Panc1 (cell line): ENCODE measurements at regions not wholly inside any gene's neighbourhood (a gene's known extent, or its start where the extent isn't known, plus 50 kb on each side); places are given as distances from the start of the nearest gene placed in this dataset.

ENCODE experiments used
- POLR2AphosphoS5 ChIP-seq: IDR thresholded peaks from 2 replicates; pipeline ENCODE4 v1.6.1; 2012; ENCODE audit warnings: mild to moderate bottlenecking, low read depth, low read length, moderate library complexity
- SIN3A ChIP-seq: IDR thresholded peaks from 2 replicates; pipeline ENCODE4 v1.6.1; 2012; ENCODE audit warnings: low read depth, mild to moderate bottlenecking, low read length, moderate library complexity, borderline replicate concordance; ENCODE audit not compliant: insufficient read depth
- TF ChIP-seq, protein P1 (sequence below): fragments of 450-650 bp; IDR thresholded peaks from 2 replicates; pipeline ENCODE4 v1.5.1; 2017; ENCODE audit warnings: mild to moderate bottlenecking
- TF ChIP-seq, protein P2 (sequence below), 2 experiments: IDR thresholded peaks; 2 replicates each; pipeline ENCODE4 v1.6.1; 2011 to 2012; ENCODE audit warnings: low read depth in 2 of 2, control low read depth in 1 of 2, low read length in 1 of 2, mild to moderate bottlenecking in 1 of 2, moderate library complexity in 1 of 2; ENCODE audit not compliant: insufficient read depth in 1 of 2

DNA sequence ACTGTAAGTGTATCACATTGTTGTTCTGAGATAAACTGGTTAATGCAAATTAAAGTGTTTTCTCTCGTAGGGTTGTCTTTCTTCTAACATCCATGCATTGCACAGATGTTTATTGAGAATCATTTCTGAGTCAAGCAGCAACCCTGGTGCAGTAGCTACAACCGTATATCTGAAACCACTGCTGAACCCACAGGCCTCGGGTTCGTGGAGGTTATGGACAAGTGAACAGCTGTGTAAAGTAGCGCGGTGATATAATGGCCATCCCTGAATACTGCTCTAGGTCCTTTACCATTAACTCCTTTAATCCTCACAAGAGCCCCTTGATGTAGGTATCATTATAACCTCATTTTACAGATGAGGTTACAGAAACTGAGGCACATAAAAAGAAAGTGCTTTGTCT, 486.1 kb upstream of the TMEM132C start:
- TF ChIP-seq, protein P1, sequence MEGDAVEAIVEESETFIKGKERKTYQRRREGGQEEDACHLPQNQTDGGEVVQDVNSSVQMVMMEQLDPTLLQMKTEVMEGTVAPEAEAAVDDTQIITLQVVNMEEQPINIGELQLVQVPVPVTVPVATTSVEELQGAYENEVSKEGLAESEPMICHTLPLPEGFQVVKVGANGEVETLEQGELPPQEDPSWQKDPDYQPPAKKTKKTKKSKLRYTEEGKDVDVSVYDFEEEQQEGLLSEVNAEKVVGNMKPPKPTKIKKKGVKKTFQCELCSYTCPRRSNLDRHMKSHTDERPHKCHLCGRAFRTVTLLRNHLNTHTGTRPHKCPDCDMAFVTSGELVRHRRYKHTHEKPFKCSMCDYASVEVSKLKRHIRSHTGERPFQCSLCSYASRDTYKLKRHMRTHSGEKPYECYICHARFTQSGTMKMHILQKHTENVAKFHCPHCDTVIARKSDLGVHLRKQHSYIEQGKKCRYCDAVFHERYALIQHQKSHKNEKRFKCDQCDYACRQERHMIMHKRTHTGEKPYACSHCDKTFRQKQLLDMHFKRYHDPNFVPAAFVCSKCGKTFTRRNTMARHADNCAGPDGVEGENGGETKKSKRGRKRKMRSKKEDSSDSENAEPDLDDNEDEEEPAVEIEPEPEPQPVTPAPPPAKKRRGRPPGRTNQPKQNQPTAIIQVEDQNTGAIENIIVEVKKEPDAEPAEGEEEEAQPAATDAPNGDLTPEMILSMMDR = no peak
- no peak for TF ChIP-seq POLR2AphosphoS5
- TF ChIP-seq SIN3A = no peak
- TF ChIP-seq, protein P2, sequence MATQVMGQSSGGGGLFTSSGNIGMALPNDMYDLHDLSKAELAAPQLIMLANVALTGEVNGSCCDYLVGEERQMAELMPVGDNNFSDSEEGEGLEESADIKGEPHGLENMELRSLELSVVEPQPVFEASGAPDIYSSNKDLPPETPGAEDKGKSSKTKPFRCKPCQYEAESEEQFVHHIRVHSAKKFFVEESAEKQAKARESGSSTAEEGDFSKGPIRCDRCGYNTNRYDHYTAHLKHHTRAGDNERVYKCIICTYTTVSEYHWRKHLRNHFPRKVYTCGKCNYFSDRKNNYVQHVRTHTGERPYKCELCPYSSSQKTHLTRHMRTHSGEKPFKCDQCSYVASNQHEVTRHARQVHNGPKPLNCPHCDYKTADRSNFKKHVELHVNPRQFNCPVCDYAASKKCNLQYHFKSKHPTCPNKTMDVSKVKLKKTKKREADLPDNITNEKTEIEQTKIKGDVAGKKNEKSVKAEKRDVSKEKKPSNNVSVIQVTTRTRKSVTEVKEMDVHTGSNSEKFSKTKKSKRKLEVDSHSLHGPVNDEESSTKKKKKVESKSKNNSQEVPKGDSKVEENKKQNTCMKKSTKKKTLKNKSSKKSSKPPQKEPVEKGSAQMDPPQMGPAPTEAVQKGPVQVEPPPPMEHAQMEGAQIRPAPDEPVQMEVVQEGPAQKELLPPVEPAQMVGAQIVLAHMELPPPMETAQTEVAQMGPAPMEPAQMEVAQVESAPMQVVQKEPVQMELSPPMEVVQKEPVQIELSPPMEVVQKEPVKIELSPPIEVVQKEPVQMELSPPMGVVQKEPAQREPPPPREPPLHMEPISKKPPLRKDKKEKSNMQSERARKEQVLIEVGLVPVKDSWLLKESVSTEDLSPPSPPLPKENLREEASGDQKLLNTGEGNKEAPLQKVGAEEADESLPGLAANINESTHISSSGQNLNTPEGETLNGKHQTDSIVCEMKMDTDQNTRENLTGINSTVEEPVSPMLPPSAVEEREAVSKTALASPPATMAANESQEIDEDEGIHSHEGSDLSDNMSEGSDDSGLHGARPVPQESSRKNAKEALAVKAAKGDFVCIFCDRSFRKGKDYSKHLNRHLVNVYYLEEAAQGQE (IDR thresholded peaks at IDR 0.05; ENCODE audit: insufficient read depth in 1 of 2, low read depth in 2 of 2, low read length in 1 of 2) = no peak
